Cardiac muscle cell (in vitro differentiated cells and primary cell): ENCODE measurements at regions not wholly inside any gene's neighbourhood (a gene's known extent, or its start where the extent isn't known, plus 50 kb on each side); places are given as distances from the start of the nearest gene placed in this dataset.
A peak's percentile ranks its signal among the peaks of the same experiment; 100 is the strongest.
"Not testable (repeated sequence)": the region's sequence is repeated elsewhere in the genome, so short reads cannot be mapped to it uniquely, and the experiment has no call there.

Source experiments
- DNase-seq, 2 donors: peaks; one replicate each; pipeline versions ENCODE4 v3.0.0 to v3.0.0-alpha.2; 2010 to 2017; ENCODE audit warnings: low read depth in 1 of 2, low spot score in 1 of 2
- H3K27ac ChIP-seq: fragments of 200-600 bp; sonication (generic); 2 replicates; pipeline ENCODE4 v1.5.1; 2016
- H3K27me3 ChIP-seq: fragments of 200-600 bp; sonication (generic); 2 replicates; pipeline ENCODE4 v1.6.0; 2016; ENCODE audit warnings: control low read depth
- H3K36me3 ChIP-seq: fragments of 200-600 bp; sonication (generic); 2 replicates; pipeline ENCODE4 v1.5.1; 2016; ENCODE audit warnings: control low read depth
- H3K4me1 ChIP-seq: fragments of 200-600 bp; sonication (generic); 2 replicates; pipeline ENCODE4 v1.8.1; 2017; ENCODE audit warnings: low read depth, mild to moderate bottlenecking, mixed run types
- H3K4me3 ChIP-seq: fragments of 200-600 bp; sonication (generic); 2 replicates; pipeline ENCODE4 v1.5.1; 2016; ENCODE audit warnings: mild to moderate bottlenecking
- H3K9me3 ChIP-seq: fragments of 200-600 bp; sonication (generic); 2 replicates; pipeline ENCODE4 v1.5.1; 2017; ENCODE audit warnings: low read depth, mild to moderate bottlenecking, control low read depth
- CTCF ChIP-seq: IDR thresholded peaks from 2 replicates; pipeline ENCODE4 v1.5.1; 2012; ENCODE audit warnings: low read depth, mild to moderate bottlenecking, low read length

- Histone ChIP-seq H3K9me3 (no peaks in the 10 kb centered on the region), H3K27ac (no peak overlapping the region), H3K36me3 (no peaks in the 10 kb centered on the region), H3K4me3 (no peak overlapping the region), H3K4me1 (peaks cover 18% of the 10 kb centered on the region), H3K27me3 (no peaks in the 10 kb centered on the region)
- DNase-seq: no peak
- TF ChIP-seq CTCF: no peak
These were observed 53.8 kb downstream of the ADRB2 start for GRCh38 chr5:148880197-148880596.

GRCh38 chr5:148880696-148881095, 54.3 kb downstream of the ADRB2 start:
- H3K36me3 ChIP-seq: no peaks in the 10 kb centered on the region
- TF ChIP-seq CTCF: no peak
- peaks cover 17% of the 10 kb centered on the region for H3K4me1 ChIP-seq
- H3K9me3 ChIP-seq: no peaks in the 10 kb centered on the region
- H3K4me3 ChIP-seq: no peak overlapping the region
- H3K27ac ChIP-seq: no peak overlapping the region
- DNase-seq: peak in 1 of 2 donors; percentile 26
- no peaks in the 10 kb centered on the region for H3K27me3 ChIP-seq

- TF ChIP-seq CTCF: no peak
- Histone ChIP-seq H3K4me1 (peaks cover 17% of the 10 kb centered on the region), H3K36me3 (no peaks in the 10 kb centered on the region), H3K9me3 (no peaks in the 10 kb centered on the region), H3K4me3 (no peak overlapping the region), H3K27me3 (no peaks in the 10 kb centered on the region), H3K27ac (no peak overlapping the region)
- DNase-seq: no peak
These were observed 55.9 kb downstream of the ADRB2 start for GRCh38 chr5:148882332-148882731.

- no peak for TF ChIP-seq CTCF
- Histone ChIP-seq H3K4me3 (no peak overlapping the region), H3K9me3 (no peaks in the 10 kb centered on the region), H3K4me1 (peaks cover 17% of the 10 kb centered on the region), H3K27ac (peak overlapping the region; percentile 66), H3K36me3 (no peaks in the 10 kb centered on the region), H3K27me3 (no peaks in the 10 kb centered on the region)
- no peak for DNase-seq
These were observed 58.1 kb downstream of the ADRB2 start for GRCh38 chr5:148884339-148885020.

DNA sequence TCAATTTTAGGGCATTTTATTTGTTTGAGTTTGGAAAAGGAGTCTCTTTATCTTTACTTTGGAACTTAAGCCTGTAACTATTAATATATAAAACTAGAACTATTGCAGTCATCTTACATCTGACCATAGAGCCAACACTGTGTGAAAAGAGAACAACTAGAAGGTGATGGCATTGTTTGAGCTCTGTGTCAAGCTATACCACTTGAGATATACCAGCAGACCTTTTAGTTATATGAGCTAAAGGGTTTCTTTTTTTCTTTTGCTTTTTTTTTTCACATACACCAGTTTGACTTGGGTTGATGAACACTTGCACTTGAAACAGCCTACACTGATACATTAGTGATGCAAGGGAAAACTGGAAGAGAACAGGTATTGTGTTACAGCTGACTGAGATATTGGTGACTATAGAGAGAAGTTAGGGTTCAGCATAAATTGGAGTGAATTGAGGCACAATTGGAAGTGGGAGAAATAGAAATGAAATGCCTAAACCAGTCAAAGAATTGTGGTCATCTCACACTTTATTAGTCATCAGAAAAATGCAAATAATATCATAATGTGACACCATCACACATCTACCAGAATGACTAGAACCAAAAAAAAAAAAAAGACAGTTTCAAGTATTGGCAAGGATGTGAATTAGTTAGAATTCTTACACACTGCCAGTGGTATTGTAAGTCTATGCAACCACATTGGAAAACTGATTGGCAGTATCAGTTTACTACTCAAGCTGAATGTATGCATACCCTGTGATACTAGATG, 60.9 kb downstream of the ADRB2 start:
- no peak for TF ChIP-seq CTCF
- H3K27me3 ChIP-seq: no peaks in the 10 kb centered on the region
- DNase-seq: no peak
- no peaks in the 10 kb centered on the region for H3K36me3 ChIP-seq
- H3K27ac ChIP-seq: no peak overlapping the region
- peaks cover 15% of the 10 kb centered on the region for H3K4me1 ChIP-seq
- no peaks in the 10 kb centered on the region for H3K9me3 ChIP-seq
- H3K4me3 ChIP-seq: no peak overlapping the region

- H3K9me3 ChIP-seq, H3K27ac ChIP-seq, H3K36me3 ChIP-seq, DNase-seq, H3K27me3 ChIP-seq, H3K4me1 ChIP-seq, H3K4me3 ChIP-seq: not testable (repeated sequence)
These were observed 63.5 kb downstream of the ADRB2 start for GRCh38 chr5:148889936-148890335.

GRCh38 chr5:148895441-148895840, 69.0 kb downstream of the ADRB2 start:
- DNase-seq, H3K4me1 ChIP-seq, H3K36me3 ChIP-seq, H3K9me3 ChIP-seq, H3K27me3 ChIP-seq, H3K4me3 ChIP-seq, H3K27ac ChIP-seq: not testable (repeated sequence)
